HCT116 (cell line): ENCODE measurements at regions not wholly inside any gene's neighbourhood (a gene's known extent, or its start where the extent isn't known, plus 50 kb on each side); places are given as distances from the start of the nearest gene placed in this dataset.

ENCODE experiments used
- ATAC-seq: fragments of 200-7000 bp; cut with Tn5 transposase; 2 replicates; pipeline ENCODE4 v1.9.1; 2020; ENCODE audit warnings: mild to moderate bottlenecking, moderate library complexity
- BruUV-seq: library from RNA; stranded (reverse); fragments of 400-500 nt; replicated peaks from 2 replicates; lab custom pipeline; 2021; lab: Mats Ljungman, UMichigan
- CTCF ChIA-PET: fragments of 300-600 bp; sonication (Branson Sonifier 250); formaldehyde crosslinking; loops from one replicate; lab custom pipeline; 2021; ENCODE audit warnings: antibody characterized with exemption; lab: Charles Lee
- POLR2A ChIA-PET: fragments of 300-600, 350-600 bp; sonication (Branson Sonifier 250); formaldehyde crosslinking; loops from one replicate; lab custom pipeline; 2021; ENCODE audit warnings: antibody characterized with exemption; lab: Charles Lee
- RAD21 ChIA-PET, 2 experiments: fragments of 300-600 bp; sonication (Branson Sonifier 250); formaldehyde crosslinking; loops; one replicate each; lab custom pipeline; 2023; ENCODE audit warnings: low total read pairs in 2 of 2; ENCODE audit not compliant: uncharacterized antibody in 2 of 2, unreplicated experiment in 2 of 2, low non-redundant PET in 1 of 2; lab: Charles Lee
- DNase-seq: peaks from one replicate; pipeline ENCODE4 v3.0.0-alpha.2; 2010; ENCODE audit warnings: low read depth, low spot score
- H2AFZ ChIP-seq: fragments of 200-600 bp; shearing (Covaris generic), sonication (generic); 2 replicates; pipeline ENCODE4 v1.6.1; 2017; ENCODE audit warnings: low read depth, mixed run types, mixed read lengths, antibody characterized with exemption, low read length; ENCODE audit not compliant: poor library complexity, severe bottlenecking
- H3K27ac ChIP-seq: 2 replicates; pipeline ENCODE4 v1.5.1; 2012; ENCODE audit warnings: low read depth, low read length
- H3K27me3 ChIP-seq: fragments of 200-600 bp; sonication (generic); 2 replicates; pipeline ENCODE4 v1.6.1; 2016; ENCODE audit warnings: mixed run types, low read length, mixed read lengths; ENCODE audit not compliant: insufficient read depth
- H3K36me3 ChIP-seq, 2 experiments: fragments of 200-500 bp in 1 of 2; fragments of 200-600 bp in 1 of 2; sonication (Bioruptor generic) in 1 of 2; sonication (generic) in 1 of 2; 2 replicates each; pipeline versions ENCODE4 v1.5.1 to v1.6.1; 2014 to 2016; ENCODE audit warnings: low read length in 2 of 2, inconsistent platforms in 1 of 2, mixed read lengths in 1 of 2, mixed run types in 1 of 2; ENCODE audit not compliant: insufficient read depth in 2 of 2, control insufficient read depth in 1 of 2
- H3K4me1 ChIP-seq, 2 experiments: fragments of 200-600 bp in 1 of 2; sonication (generic) in 1 of 2; 2 replicates each; pipeline versions ENCODE4 v1.5.1 to v1.6.1; 2012 to 2017; ENCODE audit warnings: low read length in 2 of 2, inconsistent platforms in 1 of 2, mild to moderate bottlenecking in 1 of 2, mixed read lengths in 1 of 2, mixed run types in 1 of 2, moderate library complexity in 1 of 2; ENCODE audit not compliant: insufficient read depth in 2 of 2, control insufficient read depth in 1 of 2
- H3K4me2 ChIP-seq: fragments of 200-600 bp; sonication (generic); 2 replicates; pipeline ENCODE4 v1.6.1; 2017; ENCODE audit warnings: mixed run types, low read length, mixed read lengths
- H3K4me3 ChIP-seq, 2 experiments: fragments of 200-600 bp in 1 of 2; sonication (generic) in 1 of 2; replicated peaks in 1 of 2; 2 replicates each; pipeline ENCODE4 v1.5.1; 2011 to 2016; ENCODE audit warnings: low read length in 2 of 2, control low read depth in 1 of 2, low read depth in 1 of 2, mild to moderate bottlenecking in 1 of 2, mixed read lengths in 1 of 2, mixed run types in 1 of 2
- H3K79me2 ChIP-seq: fragments of 200-600 bp; sonication (generic); 2 replicates; pipeline ENCODE4 v1.6.1; 2017; ENCODE audit warnings: mild to moderate bottlenecking, mixed run types, low read length, moderate library complexity, mixed read lengths; ENCODE audit not compliant: insufficient read depth
- H3K9ac ChIP-seq: fragments of 200-600 bp; sonication (generic); 2 replicates; pipeline ENCODE4 v1.6.1; 2016; ENCODE audit warnings: low read length, mixed read lengths
- H3K9me2 ChIP-seq: fragments of 200-600 bp; sonication (generic), shearing (Covaris generic); 2 replicates; pipeline ENCODE4 v1.6.1; 2017; ENCODE audit warnings: mixed run types, mild to moderate bottlenecking, moderate library complexity; ENCODE audit not compliant: insufficient read depth
- H3K9me3 ChIP-seq, 2 experiments: fragments of 200-500 bp in 1 of 2; fragments of 200-600 bp in 1 of 2; sonication (Bioruptor generic) in 1 of 2; sonication (generic) in 1 of 2; 2 replicates each; pipeline ENCODE4 v1.6.1; 2014 to 2017; ENCODE audit warnings: low read length in 2 of 2, mixed read lengths in 2 of 2, inconsistent platforms in 1 of 2, low read depth in 1 of 2, mild to moderate bottlenecking in 1 of 2, mixed run types in 1 of 2, moderate library complexity in 1 of 2; ENCODE audit not compliant: control insufficient read depth in 1 of 2, insufficient read depth in 1 of 2
- H4K20me1 ChIP-seq: fragments of 200-600 bp; sonication (generic), shearing (Covaris generic); 2 replicates; pipeline ENCODE4 v1.6.1; 2017; ENCODE audit warnings: mixed run types, mild to moderate bottlenecking, moderate library complexity; ENCODE audit not compliant: insufficient read depth
- ATF3 ChIP-seq: IDR thresholded peaks from 2 replicates; pipeline ENCODE4 v1.6.1; 2012
- CBX3 ChIP-seq: IDR thresholded peaks from 2 replicates; pipeline ENCODE4 v1.6.1; 2012; ENCODE audit warnings: low read depth
- CEBPB ChIP-seq: IDR thresholded peaks from 2 replicates; pipeline ENCODE4 v1.6.1; 2012; ENCODE audit warnings: low read depth
- CTCF ChIP-seq, 3 experiments: fragments of 200-600 bp in 1 of 3; sonication (generic) in 1 of 3; IDR thresholded peaks in 2 of 3; conservative IDR thresholded peaks in 1 of 3; 2 replicates each; pipeline ENCODE4 v1.5.1; 2012 to 2017; ENCODE audit warnings: low read depth in 2 of 3, low read length in 2 of 3, antibody characterized with exemption in 1 of 3, borderline replicate concordance in 1 of 3, control low read depth in 1 of 3, mild to moderate bottlenecking in 1 of 3, mixed read lengths in 1 of 3, mixed run types in 1 of 3, moderate library complexity in 1 of 3; ENCODE audit not compliant: insufficient read depth in 1 of 3
- EGR1 ChIP-seq: IDR thresholded peaks from 2 replicates; pipeline ENCODE4 v1.6.1; 2012; ENCODE audit warnings: low read depth
- ELF1 ChIP-seq: IDR thresholded peaks from 2 replicates; pipeline ENCODE4 v1.6.1; 2012; ENCODE audit warnings: low read depth, borderline replicate concordance
- EZH2 ChIP-seq: fragments of 200-600 bp; sonication (generic); IDR thresholded peaks from 2 replicates; pipeline ENCODE4 v1.6.1; 2017; ENCODE audit warnings: antibody characterized with exemption, mixed run types
- EZH2phosphoT487 ChIP-seq: fragments of 200-600 bp; IDR thresholded peaks from 2 replicates; pipeline ENCODE4 v1.6.1; 2018; ENCODE audit warnings: antibody characterized with exemption, borderline replicate concordance
- FOSL1 ChIP-seq: IDR thresholded peaks from 2 replicates; pipeline ENCODE4 v1.6.1; 2012; ENCODE audit warnings: low read depth
- MAX ChIP-seq: IDR thresholded peaks from 2 replicates; pipeline ENCODE4 v1.6.1; 2012
- POLR2A ChIP-seq: IDR thresholded peaks from 2 replicates; pipeline ENCODE4 v1.7.0; 2011; ENCODE audit warnings: borderline replicate concordance; ENCODE audit not compliant: insufficient read depth, insufficient read length; ENCODE audit errors: extremely low read depth
- POLR2AphosphoS5 ChIP-seq: IDR thresholded peaks from 2 replicates; pipeline ENCODE4 v1.6.1; 2011; ENCODE audit warnings: mild to moderate bottlenecking, low read depth, low read length, moderate library complexity
- RAD21 ChIP-seq: IDR thresholded peaks from 2 replicates; pipeline ENCODE4 v1.6.1; 2012; ENCODE audit warnings: low read depth, mild to moderate bottlenecking
- REST ChIP-seq: IDR thresholded peaks from 2 replicates; pipeline ENCODE4 v1.6.1; 2012; ENCODE audit warnings: low read depth
- SRF ChIP-seq: IDR thresholded peaks from 2 replicates; pipeline ENCODE4 v1.6.1; 2012; ENCODE audit warnings: low read depth
- YY1 ChIP-seq: IDR thresholded peaks from 2 replicates; pipeline ENCODE4 v1.6.1; 2011; ENCODE audit warnings: low read length, low read depth, moderate library complexity, mild to moderate bottlenecking; ENCODE audit not compliant: insufficient replicate concordance; ENCODE audit errors: extremely low read depth
- ZBTB33 ChIP-seq: IDR thresholded peaks from 2 replicates; pipeline ENCODE4 v1.6.1; 2011; ENCODE audit warnings: mild to moderate bottlenecking, low read length, moderate library complexity; ENCODE audit not compliant: insufficient replicate concordance; ENCODE audit errors: extremely low read depth
- ZNF274 ChIP-seq: fragments of 200-500 bp; sonication (Bioruptor generic); IDR thresholded peaks from 2 replicates; pipeline ENCODE4 v1.6.1; 2014; ENCODE audit warnings: mild to moderate bottlenecking, low read depth, low read length, inconsistent platforms
- intact Hi-C: fragments of 100-400 bp; cut with micrococcal nuclease; formaldehyde crosslinking; loops from 2 replicates; pipeline ENCODE4 v1.10.0; 2022

- no peaks in the 10 kb centered on the region for H3K27me3 ChIP-seq
- H3K4me2 ChIP-seq: no peak overlapping the region
- H2AFZ ChIP-seq: no peak overlapping the region
- ATAC-seq (no peak), DNase-seq (no peak)
- H3K4me3 ChIP-seq: no peak overlapping the region
- no peaks in the 10 kb centered on the region for H3K79me2 ChIP-seq
- no peak overlapping the region for H3K27ac ChIP-seq
- no peaks in the 10 kb centered on the region for H3K4me1 ChIP-seq
- no peaks in the 10 kb centered on the region for H3K9me3 ChIP-seq
- BruUV-seq: no TSS peak
- H4K20me1 ChIP-seq: no peaks in the 10 kb centered on the region
- CTCF ChIA-PET: no interaction called here
- RAD21 ChIA-PET: no interaction called here
- H3K9me2 ChIP-seq: no peaks in the 10 kb centered on the region
- TF ChIP-seq RAD21 (no peak), FOSL1 (no peak), ZBTB33 (no peak), CTCF (IDR thresholded peaks at IDR 0.05 in 2 of 3, conservative IDR thresholded peaks at IDR 0.05 in 1 of 3; ENCODE audit: borderline replicate concordance in 1 of 3, insufficient read depth in 1 of 3, low read depth in 2 of 3, low read length in 2 of 3) (no peak), MAX (no peak), EZH2phosphoT487 (no peak), POLR2AphosphoS5 (no peak), YY1 (no peak), ATF3 (no peak), POLR2A (no peak), SRF (no peak), REST (no peak), CEBPB (no peak), ZNF274 (no peak), CBX3 (no peak), EGR1 (no peak), EZH2 (no peak), ELF1 (no peak)
- intact Hi-C loops: no loop called here
- no peak overlapping the region for H3K9ac ChIP-seq
- POLR2A ChIA-PET: no interaction called here
- H3K36me3 ChIP-seq: no peaks in the 10 kb centered on the region
These were observed 93.1 kb downstream of the TNFAIP2 start for GRCh38 chr14:103216399-103216798.
